ENCODE measurements at regions not wholly inside any gene's neighbourhood (a gene's known extent, or its start where the extent isn't known, plus 50 kb on each side); places are given as distances from the start of the nearest gene placed in this dataset.

DNA sequence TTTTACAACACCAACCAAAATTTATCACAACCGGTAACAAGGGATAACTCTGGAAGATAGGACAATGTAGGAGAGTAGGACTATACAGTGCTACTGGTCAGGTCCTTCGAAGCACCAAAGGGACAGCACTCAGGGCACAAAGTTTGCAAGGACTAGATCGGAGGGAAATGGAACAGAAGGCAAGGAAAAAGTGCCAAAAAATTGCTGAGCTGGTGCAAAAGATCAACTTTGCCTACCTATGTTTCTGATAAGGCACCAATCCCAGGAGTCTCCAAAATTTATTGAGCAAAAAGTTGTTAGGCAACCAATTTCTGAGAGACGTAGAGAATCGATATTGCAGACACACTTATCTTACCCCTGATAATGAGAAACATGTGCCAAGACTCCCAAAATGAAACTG, 160.0 kb upstream of the PLEKHA5 start:
- H3K27ac Mint-ChIP-seq, result no peak overlapping the region
- H3K4me1 Mint-ChIP-seq, result no peaks in the 10 kb centered on the region
- H3K27me3 Mint-ChIP-seq, result peaks cover 17% of the 10 kb centered on the region
- DNase-seq, result no peak
- H3K9me3 ChIP-seq (ENCODE audit: control insufficient read depth, low read length, poor library complexity, severe bottlenecking), result no peaks in the 10 kb centered on the region
- ATAC-seq, result no peak
- H3K36me3 Mint-ChIP-seq (ENCODE audit: low read depth), result no peaks in the 10 kb centered on the region
- H3K4me3 Mint-ChIP-seq, result no peak overlapping the region

DNA sequence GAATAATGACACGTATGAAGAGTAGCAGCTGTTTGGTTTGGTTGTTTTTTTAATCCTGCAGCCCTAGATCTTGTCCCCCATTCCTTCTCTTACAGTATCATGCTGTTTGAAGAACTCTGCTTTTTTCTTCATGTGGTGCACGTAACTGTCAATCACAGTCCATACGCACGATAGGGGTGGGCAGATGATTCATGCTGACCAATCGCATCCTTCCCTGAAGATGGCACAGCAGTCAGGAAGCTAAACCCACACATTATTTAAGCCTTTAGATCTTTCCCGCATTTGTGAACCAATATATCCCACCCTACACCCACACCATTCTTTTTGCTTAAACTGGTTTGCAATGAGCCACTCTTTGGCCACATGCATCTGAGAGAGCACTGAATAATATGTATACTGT, 158.9 kb upstream of the PLEKHA5 start:
- no peaks in the 10 kb centered on the region for H3K9me3 ChIP-seq (ENCODE audit: control insufficient read depth, low read length, poor library complexity, severe bottlenecking)
- no peaks in the 10 kb centered on the region for H3K4me1 Mint-ChIP-seq
- no peak overlapping the region for H3K4me3 Mint-ChIP-seq
- no peak overlapping the region for H3K27ac Mint-ChIP-seq
- peaks cover 8% of the 10 kb centered on the region for H3K27me3 Mint-ChIP-seq
- no peak for ATAC-seq
- no peak for DNase-seq
- no peaks in the 10 kb centered on the region for H3K36me3 Mint-ChIP-seq (ENCODE audit: low read depth)

DNA sequence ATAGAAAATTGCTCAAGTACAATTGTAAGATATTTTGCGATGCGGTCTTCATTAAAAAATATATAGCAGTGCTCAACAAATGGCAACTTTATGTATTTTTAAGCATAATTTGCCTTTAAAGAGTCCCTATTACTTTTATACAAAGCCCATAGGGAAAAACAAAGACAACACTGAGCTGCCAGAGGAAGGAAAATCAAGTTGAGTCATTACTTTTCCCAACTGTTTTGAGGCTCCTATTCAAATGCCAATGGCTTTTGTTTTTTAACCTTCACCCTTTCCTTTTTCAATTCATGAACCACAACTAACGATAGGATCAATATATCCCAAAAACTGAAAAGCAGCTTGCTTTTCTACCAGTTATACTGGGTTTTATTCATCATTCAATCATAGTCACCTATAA, 157.6 kb upstream of the PLEKHA5 start:
- Mint-ChIP-seq H3K4me3 (no peak overlapping the region), H3K36me3 (ENCODE audit: low read depth) (no peaks in the 10 kb centered on the region), H3K4me1 (no peaks in the 10 kb centered on the region), H3K27me3 (peaks cover 8% of the 10 kb centered on the region), H3K27ac (no peak overlapping the region)
- no peaks in the 10 kb centered on the region for H3K9me3 ChIP-seq (ENCODE audit: control insufficient read depth, low read length, poor library complexity, severe bottlenecking)
- DNase-seq, result no peak
- no peak for ATAC-seq

DNA sequence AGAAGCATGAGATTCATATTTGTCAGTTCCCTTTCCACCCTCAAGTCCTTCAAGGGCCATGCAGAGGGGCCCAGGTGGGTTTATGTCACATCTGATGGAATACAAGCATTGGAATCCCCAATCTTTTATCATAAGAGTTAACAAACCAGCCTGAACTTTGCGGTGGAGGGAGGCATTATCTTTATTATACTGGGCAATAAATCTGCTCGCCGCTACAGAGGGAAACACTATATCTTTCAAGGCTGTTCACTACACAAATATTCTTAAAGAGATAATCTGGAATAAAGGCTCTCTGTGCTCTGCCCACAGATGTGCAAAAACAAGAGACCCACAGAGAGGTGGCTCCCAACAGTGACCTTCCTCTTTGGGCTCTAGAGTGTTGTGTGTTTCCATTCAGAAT, 153.6 kb upstream of the PLEKHA5 start:
- peaks cover 3% of the 10 kb centered on the region for H3K27me3 Mint-ChIP-seq
- no peak for ATAC-seq
- no peak overlapping the region for H3K27ac Mint-ChIP-seq

DNA sequence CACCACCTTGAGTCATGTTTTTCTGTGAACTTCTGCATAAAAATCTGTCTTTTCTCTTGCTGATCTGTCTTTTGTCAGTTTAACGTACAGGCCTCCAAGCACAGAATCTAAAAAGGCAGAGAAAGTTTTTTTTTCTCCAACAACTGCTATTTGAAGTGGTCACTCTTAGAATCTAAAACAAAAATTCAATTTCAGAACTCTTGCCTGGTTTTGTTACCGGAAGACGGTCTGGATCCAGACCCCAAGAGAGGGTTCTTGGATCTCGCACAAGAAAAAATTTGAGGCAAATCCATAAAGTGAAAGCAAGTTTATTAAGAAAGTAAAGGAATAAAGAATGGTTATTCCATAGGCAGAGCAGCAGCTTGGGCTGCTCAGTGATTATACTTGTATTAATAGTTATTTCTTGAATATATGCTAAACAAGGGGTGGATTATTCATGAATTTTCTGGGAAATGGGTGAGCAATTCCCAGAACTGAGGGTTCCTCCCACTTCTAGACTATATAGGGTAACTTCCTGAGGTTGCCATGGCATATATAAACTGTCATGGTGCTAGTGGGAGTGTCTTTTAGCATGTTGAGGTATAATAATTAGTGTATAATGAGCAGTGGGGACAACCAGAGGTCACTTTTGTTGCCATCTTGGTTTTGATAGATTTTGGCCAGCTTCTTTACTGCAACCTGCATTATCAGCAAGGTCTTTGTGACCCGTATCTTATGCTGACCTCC, 150.0 kb upstream of the PLEKHA5 start:
- no peaks in the 10 kb centered on the region for H3K9me3 ChIP-seq (ENCODE audit: control insufficient read depth, low read length, poor library complexity, severe bottlenecking)
- ATAC-seq (no peak), DNase-seq (no peak)
- Mint-ChIP-seq H3K4me3 (no peak overlapping the region), H3K4me1 (no peaks in the 10 kb centered on the region), H3K27me3 (no peaks in the 10 kb centered on the region), H3K27ac (no peak overlapping the region), H3K36me3 (ENCODE audit: low read depth) (no peaks in the 10 kb centered on the region)

More for the DNA sequence above, 153.6 kb upstream of the PLEKHA5 start:
- Mint-ChIP-seq H3K4me1 (no peaks in the 10 kb centered on the region), H3K36me3 (ENCODE audit: low read depth) (no peaks in the 10 kb centered on the region), H3K4me3 (no peak overlapping the region)
- no peak for DNase-seq
- no peaks in the 10 kb centered on the region for H3K9me3 ChIP-seq (ENCODE audit: control insufficient read depth, low read length, poor library complexity, severe bottlenecking)

DNA sequence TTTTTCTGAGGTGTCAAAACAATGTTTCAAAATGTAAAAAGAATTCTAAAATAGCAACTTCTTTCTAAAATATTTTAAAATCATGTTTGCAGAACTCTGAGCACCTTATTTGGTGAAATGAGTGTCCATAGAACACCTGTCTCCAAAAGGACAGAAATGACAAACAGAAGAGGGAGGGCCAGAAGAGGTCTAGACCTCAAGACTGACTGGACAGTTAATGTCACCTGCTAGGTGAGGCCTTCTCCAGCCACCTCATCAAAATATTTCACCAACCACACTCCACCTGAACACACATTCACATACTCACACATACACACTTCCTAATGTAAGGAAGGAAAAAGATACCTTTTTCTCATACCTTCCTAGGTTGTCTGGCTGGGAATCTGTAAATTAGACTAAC, 147.8 kb upstream of the PLEKHA5 start:
- Mint-ChIP-seq H3K4me3 (no peak overlapping the region), H3K27ac (no peak overlapping the region), H3K27me3 (no peaks in the 10 kb centered on the region), H3K36me3 (ENCODE audit: low read depth) (no peaks in the 10 kb centered on the region), H3K4me1 (no peaks in the 10 kb centered on the region)
- no peak for DNase-seq
- no peaks in the 10 kb centered on the region for H3K9me3 ChIP-seq (ENCODE audit: control insufficient read depth, low read length, poor library complexity, severe bottlenecking)
- ATAC-seq, result no peak

DNA sequence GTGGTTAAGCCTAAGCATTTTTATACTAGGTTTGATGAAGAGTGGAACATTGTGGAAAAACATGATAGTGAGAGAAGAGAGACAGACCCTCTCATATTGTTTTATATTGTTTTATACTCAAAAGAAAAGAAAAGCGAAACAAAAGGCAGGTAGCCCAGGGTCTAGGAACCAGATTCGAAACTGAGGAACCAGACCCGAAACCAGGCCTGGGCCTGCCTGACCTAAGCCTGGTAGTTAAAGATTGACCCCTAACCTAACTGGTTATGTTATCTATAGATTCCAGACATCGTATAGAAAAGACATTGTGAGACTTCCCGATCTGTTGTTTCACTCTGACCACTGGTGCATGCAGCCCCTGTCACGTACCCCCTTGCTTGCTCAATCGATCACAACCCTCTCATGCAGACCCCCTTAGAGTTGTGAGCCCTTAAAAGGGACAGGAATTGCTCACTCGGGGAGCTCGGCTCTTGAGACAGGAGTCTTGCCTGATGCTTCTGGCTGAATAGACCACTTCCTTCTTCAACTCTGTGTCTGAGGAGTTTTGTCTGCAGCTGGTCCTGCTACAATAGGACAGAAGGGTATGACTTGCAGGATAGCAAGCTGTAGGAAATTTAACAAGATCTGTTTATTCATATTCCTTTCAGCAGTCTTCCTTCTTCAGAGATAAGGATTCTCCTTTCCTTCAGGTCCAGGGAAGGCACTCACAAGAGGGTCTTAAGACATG, 147.1 kb upstream of the PLEKHA5 start:
- DNase-seq (no peak), ATAC-seq (no peak)
- H3K27ac Mint-ChIP-seq, result no peak overlapping the region
- no peaks in the 10 kb centered on the region for H3K9me3 ChIP-seq (ENCODE audit: control insufficient read depth, low read length, poor library complexity, severe bottlenecking)
- H3K4me3 Mint-ChIP-seq, result no peak overlapping the region
- H3K27me3 Mint-ChIP-seq, result no peaks in the 10 kb centered on the region
- H3K36me3 Mint-ChIP-seq (ENCODE audit: low read depth), result no peaks in the 10 kb centered on the region
- no peaks in the 10 kb centered on the region for H3K4me1 Mint-ChIP-seq

DNA sequence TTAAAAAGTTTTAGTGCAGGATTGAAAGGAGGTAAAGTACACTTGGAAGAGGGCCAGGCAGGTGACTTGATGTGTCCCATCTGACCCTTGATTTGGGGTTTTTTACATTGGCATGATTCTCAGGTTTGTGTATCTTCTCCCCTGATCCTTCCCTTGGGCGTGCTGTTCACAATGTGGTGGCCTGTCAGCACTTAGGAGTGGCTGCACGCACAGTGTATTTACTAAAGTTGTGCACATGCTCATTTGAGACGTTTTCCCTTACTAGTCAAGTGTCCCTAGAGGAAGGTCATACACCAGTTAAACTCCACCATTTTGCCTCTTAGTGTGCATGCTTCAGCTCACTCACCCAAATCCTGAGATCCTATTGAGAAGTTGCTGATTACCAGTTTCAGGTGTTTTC, 145.7 kb upstream of the PLEKHA5 start:
- no peak for ATAC-seq
- DNase-seq, result no peak
- Mint-ChIP-seq H3K27me3 (no peaks in the 10 kb centered on the region), H3K36me3 (ENCODE audit: low read depth) (no peaks in the 10 kb centered on the region), H3K27ac (no peak overlapping the region), H3K4me3 (no peak overlapping the region), H3K4me1 (no peaks in the 10 kb centered on the region)
- H3K9me3 ChIP-seq (ENCODE audit: control insufficient read depth, low read length, poor library complexity, severe bottlenecking), result no peaks in the 10 kb centered on the region

DNA sequence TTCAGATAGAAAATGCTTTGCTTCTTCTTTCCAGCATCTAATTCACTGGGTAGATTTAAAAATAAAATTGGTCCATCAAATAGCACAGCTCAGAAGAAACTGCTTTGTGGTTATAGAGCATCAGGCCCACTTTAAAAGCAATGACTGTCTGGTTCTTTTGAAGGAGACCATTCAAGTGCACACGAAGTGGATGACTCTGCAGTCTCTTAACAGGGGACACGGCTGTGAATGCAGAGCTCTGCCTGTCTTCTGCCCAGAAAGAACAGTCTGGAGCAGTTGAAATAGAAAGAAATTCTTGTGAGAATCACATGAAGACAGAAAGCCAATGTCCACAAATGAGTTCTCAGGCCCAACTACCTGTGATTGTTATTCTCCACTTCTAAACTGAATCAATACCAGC, 138.7 kb upstream of the PLEKHA5 start:
- no peak for ATAC-seq
- Mint-ChIP-seq H3K4me1 (no peaks in the 10 kb centered on the region), H3K36me3 (ENCODE audit: low read depth) (no peaks in the 10 kb centered on the region), H3K27me3 (peaks cover 6% of the 10 kb centered on the region), H3K27ac (no peak overlapping the region), H3K4me3 (no peak overlapping the region)
- H3K9me3 ChIP-seq (ENCODE audit: control insufficient read depth, low read length, poor library complexity, severe bottlenecking), result no peaks in the 10 kb centered on the region
- DNase-seq, result no peak

DNA sequence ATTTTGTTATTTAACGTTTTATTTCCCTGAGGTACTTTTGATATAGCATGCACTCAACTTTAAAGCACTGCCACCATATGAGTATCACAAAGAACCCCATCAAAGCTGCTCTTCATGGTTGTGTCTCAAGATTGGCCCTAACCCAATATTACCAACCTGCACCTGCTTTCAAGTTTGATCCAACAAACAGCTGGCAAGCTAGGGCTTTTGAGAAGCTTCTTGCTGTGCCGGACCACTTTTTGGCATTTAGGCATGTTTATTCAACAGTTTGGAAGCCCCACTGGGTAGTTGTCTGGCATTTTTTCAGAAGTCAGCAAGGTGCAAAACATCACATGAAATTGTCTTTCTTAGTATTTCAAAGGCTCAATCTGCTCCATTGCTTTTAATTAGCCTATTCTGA, 137.2 kb upstream of the PLEKHA5 start:
- no peaks in the 10 kb centered on the region for H3K9me3 ChIP-seq (ENCODE audit: control insufficient read depth, low read length, poor library complexity, severe bottlenecking)
- H3K4me3 Mint-ChIP-seq, result no peak overlapping the region
- H3K36me3 Mint-ChIP-seq (ENCODE audit: low read depth), result no peaks in the 10 kb centered on the region
- ATAC-seq, result no peak
- peaks cover 6% of the 10 kb centered on the region for H3K27me3 Mint-ChIP-seq
- no peak overlapping the region for H3K27ac Mint-ChIP-seq
- DNase-seq, result no peak
- H3K4me1 Mint-ChIP-seq, result no peaks in the 10 kb centered on the region

DNA sequence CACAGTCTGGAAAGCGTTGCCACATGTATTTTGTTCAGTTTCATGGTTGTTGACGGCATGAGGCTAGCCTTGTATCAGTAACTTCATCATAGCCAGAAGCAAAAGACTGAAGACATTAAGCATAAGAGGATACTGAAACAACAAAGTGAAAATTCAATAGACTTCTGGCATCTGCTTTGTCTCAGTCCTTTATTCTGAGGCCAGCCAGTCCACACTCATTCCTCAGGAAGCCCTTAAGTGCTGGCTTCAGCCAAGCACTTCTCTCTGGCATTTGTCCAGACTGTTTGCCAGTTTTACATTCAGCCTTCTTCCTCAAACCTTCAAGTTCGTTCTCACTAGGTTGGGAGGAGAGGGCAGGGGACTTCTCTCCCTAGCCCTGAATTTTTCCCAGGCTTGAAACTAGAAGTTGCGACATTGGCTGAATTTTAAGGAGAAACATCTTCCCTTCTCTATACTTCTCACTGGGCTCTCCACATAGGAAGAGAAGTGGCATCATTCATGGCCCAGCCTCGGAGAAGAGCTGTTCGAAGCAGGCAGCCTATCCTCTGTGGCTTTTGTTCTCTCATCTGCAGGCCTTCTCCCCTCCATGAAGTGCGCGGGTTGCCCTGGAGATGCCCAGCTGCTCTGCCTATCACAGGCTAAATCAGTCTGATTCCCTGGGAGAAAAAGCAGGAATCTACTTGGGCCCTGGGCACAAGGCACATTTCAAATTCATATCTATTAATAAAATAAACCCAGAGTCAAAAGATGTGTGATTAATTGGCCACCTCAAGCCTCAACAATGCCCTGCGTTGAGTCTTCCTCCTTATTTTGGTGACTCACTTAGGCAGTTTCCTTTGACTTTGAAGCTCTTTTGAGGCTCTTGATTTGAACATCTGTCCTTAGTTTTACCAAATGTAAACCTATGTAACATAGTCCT, 130.9 kb upstream of the PLEKHA5 start:
- no peaks in the 10 kb centered on the region for H3K9me3 ChIP-seq (ENCODE audit: control insufficient read depth, low read length, poor library complexity, severe bottlenecking)
- H3K36me3 Mint-ChIP-seq (ENCODE audit: low read depth), result no peaks in the 10 kb centered on the region
- H3K27ac Mint-ChIP-seq, result no peak overlapping the region
- no peak for ATAC-seq
- no peaks in the 10 kb centered on the region for H3K4me1 Mint-ChIP-seq
- no peak for DNase-seq
- peaks cover 6% of the 10 kb centered on the region for H3K27me3 Mint-ChIP-seq
- no peak overlapping the region for H3K4me3 Mint-ChIP-seq

DNA sequence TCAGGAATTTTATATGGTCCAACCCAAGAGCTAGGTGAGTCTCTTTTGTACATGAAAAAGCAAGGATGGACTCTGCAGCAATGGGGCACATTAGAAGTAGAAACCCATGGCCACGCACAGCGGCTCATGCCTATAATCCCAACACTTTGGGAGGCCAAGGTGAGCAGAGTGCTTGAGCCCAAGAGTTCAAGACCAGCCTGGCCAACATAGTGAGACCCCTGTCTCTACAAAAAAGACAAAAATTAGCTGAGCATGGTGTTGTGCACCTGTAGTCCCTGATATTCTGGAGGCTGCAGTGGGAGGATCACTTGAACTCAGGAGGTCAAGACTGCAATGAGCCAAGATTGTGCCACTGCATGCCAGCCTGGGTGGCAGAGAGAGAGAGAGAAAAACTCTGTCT, 128.7 kb upstream of the PLEKHA5 start:
- H3K9me3 ChIP-seq (ENCODE audit: control insufficient read depth, low read length, poor library complexity, severe bottlenecking), result no peaks in the 10 kb centered on the region
- Mint-ChIP-seq H3K36me3 (ENCODE audit: low read depth) (no peaks in the 10 kb centered on the region), H3K27ac (no peak overlapping the region), H3K4me3 (no peak overlapping the region), H3K4me1 (no peaks in the 10 kb centered on the region), H3K27me3 (peaks cover 4% of the 10 kb centered on the region)
- ATAC-seq, result no peak
- DNase-seq, result no peak

DNA sequence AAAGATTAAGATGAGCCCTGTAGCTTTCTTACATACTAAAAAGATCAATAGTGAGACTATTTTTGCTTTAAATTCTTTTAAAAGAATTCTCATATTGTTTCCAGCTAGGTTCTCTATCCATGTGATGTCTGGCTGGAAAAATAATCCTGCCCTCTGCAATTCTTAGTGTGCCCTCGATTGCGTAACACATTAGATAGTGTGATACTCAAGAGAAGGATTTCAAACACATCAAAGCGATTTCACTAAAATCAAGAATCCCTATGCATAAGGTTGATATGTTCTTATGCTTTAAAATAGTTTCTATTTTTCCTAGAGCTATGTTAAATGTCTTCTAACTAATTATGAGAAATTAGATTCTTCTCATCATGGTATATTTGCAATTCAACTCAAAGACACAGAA, 127.3 kb upstream of the PLEKHA5 start:
- H3K27ac Mint-ChIP-seq, result no peak overlapping the region
- no peaks in the 10 kb centered on the region for H3K36me3 Mint-ChIP-seq (ENCODE audit: low read depth)
- no peaks in the 10 kb centered on the region for H3K4me1 Mint-ChIP-seq
- H3K9me3 ChIP-seq (ENCODE audit: control insufficient read depth, low read length, poor library complexity, severe bottlenecking), result no peaks in the 10 kb centered on the region
- no peak overlapping the region for H3K4me3 Mint-ChIP-seq
- DNase-seq (no peak), ATAC-seq (no peak)
- H3K27me3 Mint-ChIP-seq, result peaks cover 4% of the 10 kb centered on the region
